ENCODE measurements at regions not wholly inside any gene's neighbourhood (a gene's known extent, or its start where the extent isn't known, plus 50 kb on each side); places are given as distances from the start of the nearest gene placed in this dataset.

DNA sequence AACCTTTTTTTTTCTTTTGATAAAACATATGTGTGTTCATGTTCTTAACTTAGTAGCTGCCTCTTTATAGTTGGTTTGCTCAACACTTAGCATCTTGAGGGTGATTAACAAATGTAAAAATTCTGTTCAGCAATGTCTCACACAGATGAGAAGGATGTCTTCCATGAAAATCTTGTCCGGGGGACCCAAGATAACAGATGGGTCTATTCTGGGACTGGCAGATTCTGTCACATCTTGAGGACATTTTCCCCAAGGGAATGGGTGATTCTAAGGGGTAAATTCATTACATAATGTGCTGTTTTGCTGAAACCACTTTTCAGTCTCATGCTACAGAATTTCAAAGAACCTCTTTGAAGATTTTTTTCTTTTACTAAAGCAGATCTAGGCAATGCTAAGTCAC is 342.2 kb downstream of the IGSF11 start:
- Histone ChIP-seq H3K79me2 (ENCODE audit: low read length) (no peaks in the 10 kb centered on the region), H3K27ac (ENCODE audit: low read length) (no peak overlapping the region), H2AFZ (ENCODE audit: low read depth, low read length) (no peak overlapping the region), H3K4me3 (ENCODE audit: low read length) (no peak overlapping the region), H3K9me3 (ENCODE audit: insufficient read depth, low read length) (no peaks in the 10 kb centered on the region), H4K20me1 (ENCODE audit: insufficient read depth, low read length) (no peaks in the 10 kb centered on the region; the same call in 1 of the 2 replicates), H3K4me1 (ENCODE audit: low read length) (no peaks in the 10 kb centered on the region), H3K27me3 (ENCODE audit: low read depth, low read length) (no peaks in the 10 kb centered on the region), H3K4me2 (ENCODE audit: low read length) (no peak overlapping the region), H3K9ac (ENCODE audit: low read length) (no peak overlapping the region), H3K36me3 (replicated peaks; ENCODE audit: low read depth, low read length) (no peaks in the 10 kb centered on the region)
- TF ChIP-seq EZH2phosphoT487 (IDR thresholded peaks at IDR 0.05; ENCODE audit: low read depth), result no peak
- TF ChIP-seq, protein P1, sequence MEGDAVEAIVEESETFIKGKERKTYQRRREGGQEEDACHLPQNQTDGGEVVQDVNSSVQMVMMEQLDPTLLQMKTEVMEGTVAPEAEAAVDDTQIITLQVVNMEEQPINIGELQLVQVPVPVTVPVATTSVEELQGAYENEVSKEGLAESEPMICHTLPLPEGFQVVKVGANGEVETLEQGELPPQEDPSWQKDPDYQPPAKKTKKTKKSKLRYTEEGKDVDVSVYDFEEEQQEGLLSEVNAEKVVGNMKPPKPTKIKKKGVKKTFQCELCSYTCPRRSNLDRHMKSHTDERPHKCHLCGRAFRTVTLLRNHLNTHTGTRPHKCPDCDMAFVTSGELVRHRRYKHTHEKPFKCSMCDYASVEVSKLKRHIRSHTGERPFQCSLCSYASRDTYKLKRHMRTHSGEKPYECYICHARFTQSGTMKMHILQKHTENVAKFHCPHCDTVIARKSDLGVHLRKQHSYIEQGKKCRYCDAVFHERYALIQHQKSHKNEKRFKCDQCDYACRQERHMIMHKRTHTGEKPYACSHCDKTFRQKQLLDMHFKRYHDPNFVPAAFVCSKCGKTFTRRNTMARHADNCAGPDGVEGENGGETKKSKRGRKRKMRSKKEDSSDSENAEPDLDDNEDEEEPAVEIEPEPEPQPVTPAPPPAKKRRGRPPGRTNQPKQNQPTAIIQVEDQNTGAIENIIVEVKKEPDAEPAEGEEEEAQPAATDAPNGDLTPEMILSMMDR (IDR thresholded peaks at IDR 0.05; ENCODE audit: low read depth, low read length), result no peak

DNA sequence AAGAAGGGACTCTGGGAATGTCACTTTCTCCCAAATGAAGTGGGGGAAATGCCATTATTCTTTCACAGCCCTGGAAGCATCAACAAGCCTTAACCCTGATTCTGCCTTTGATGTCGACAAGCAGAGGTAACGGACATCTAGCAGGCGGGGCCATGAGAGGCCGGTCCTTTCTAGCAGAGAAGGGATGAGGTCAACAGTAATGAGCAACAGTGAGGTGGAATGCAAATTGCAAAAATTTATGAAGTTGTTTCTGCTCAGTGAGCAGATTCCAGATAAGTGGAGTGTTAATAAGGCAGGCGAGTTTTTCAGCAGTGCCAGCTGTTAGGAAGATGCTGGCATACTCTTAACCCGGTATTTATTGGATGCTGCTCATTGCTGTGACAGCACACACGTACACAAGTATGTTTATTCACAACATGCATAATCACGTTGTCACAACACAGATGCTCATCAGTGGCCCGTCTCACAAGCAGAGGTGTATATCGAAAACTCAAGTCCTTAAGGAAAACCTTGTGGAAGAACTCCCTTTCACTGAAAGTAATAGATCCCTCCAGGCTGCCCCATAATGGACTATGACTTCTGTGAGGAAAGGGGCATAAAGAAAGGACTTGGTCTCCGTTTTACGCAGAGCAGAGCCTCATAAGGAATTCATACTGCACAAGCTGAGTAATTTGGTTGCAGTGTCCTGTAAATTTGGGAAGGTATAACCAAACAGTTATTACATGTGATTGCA is 329.0 kb downstream of the IGSF11 start:
- no peaks in the 10 kb centered on the region for H3K4me1 ChIP-seq (ENCODE audit: low read length)
- no peaks in the 10 kb centered on the region for H3K27me3 ChIP-seq (ENCODE audit: low read depth, low read length)
- no peak overlapping the region for H3K4me2 ChIP-seq (ENCODE audit: low read length)
- H4K20me1 ChIP-seq (ENCODE audit: insufficient read depth, low read length), result no peaks in the 10 kb centered on the region
- no peak overlapping the region for H2AFZ ChIP-seq (ENCODE audit: low read depth, low read length)
- H3K79me2 ChIP-seq (ENCODE audit: low read length), result no peaks in the 10 kb centered on the region
- no peak overlapping the region for H3K4me3 ChIP-seq (ENCODE audit: low read length)
- no peak for TF ChIP-seq EZH2phosphoT487 (IDR thresholded peaks at IDR 0.05; ENCODE audit: low read depth)
- TF ChIP-seq, protein P1 (IDR thresholded peaks at IDR 0.05; ENCODE audit: low read depth, low read length), result no peak
- no peak overlapping the region for H3K27ac ChIP-seq (ENCODE audit: low read length)
- no peaks in the 10 kb centered on the region for H3K36me3 ChIP-seq (replicated peaks; ENCODE audit: low read depth, low read length)
- no peak overlapping the region for H3K9ac ChIP-seq (ENCODE audit: low read length)
- no peaks in the 10 kb centered on the region for H3K9me3 ChIP-seq (ENCODE audit: insufficient read depth, low read length)

DNA sequence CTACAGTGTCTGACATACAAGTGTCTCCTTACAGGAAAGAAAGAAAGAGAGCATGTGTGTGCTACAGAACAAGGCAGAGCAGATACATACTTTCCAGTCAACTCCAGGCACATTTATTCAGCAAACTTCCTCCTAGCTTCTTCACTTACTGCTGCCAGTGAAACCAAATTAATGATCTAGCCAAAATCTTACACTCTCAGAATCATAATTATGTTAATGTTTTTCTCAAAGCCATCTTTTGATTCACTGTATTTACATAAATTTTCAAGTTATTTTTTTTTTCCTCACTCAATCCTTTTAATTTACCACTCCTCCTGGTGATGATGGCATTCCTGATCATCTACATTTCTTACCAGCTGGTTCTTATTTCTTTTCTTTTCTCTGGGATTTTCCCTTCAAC is 326.7 kb downstream of the IGSF11 start:
- H3K4me3 ChIP-seq (ENCODE audit: low read length), result no peak overlapping the region
- H3K9me3 ChIP-seq (ENCODE audit: insufficient read depth, low read length), result no peaks in the 10 kb centered on the region
- no peak overlapping the region for H2AFZ ChIP-seq (ENCODE audit: low read depth, low read length)
- H4K20me1 ChIP-seq (ENCODE audit: insufficient read depth, low read length), result no peaks in the 10 kb centered on the region
- no peaks in the 10 kb centered on the region for H3K27me3 ChIP-seq (ENCODE audit: low read depth, low read length)
- TF ChIP-seq EZH2phosphoT487 (IDR thresholded peaks at IDR 0.05; ENCODE audit: low read depth), result no peak
- TF ChIP-seq, protein P1 (IDR thresholded peaks at IDR 0.05; ENCODE audit: low read depth, low read length), result no peak
- no peak overlapping the region for H3K27ac ChIP-seq (ENCODE audit: low read length)
- H3K36me3 ChIP-seq (replicated peaks; ENCODE audit: low read depth, low read length), result no peaks in the 10 kb centered on the region
- no peaks in the 10 kb centered on the region for H3K4me1 ChIP-seq (ENCODE audit: low read length)
- no peak overlapping the region for H3K4me2 ChIP-seq (ENCODE audit: low read length)
- no peaks in the 10 kb centered on the region for H3K79me2 ChIP-seq (ENCODE audit: low read length)
- H3K9ac ChIP-seq (ENCODE audit: low read length), result no peak overlapping the region

DNA sequence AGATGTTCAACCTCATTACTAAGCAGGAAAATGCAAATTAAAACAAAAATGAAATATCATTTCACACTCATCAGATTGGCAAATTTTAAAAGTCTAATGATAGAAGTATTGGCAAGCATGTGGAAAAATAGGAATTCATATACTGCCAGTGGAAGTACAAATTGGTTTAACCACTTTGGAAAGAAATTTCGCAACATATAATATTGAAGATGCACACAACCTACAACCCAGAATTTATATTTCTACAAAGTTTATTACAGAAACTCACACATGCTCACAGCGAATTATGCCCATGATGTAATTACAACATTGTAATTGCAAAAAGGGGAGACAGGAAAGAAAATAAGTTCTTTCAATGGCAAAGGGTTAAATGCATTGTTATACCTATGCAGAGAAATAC is 324.1 kb downstream of the IGSF11 start:
- H3K79me2 ChIP-seq (ENCODE audit: low read length), result no peaks in the 10 kb centered on the region
- TF ChIP-seq EZH2phosphoT487 (IDR thresholded peaks at IDR 0.05; ENCODE audit: low read depth), result no peak
- TF ChIP-seq, protein P1 (IDR thresholded peaks at IDR 0.05; ENCODE audit: low read depth, low read length), result no peak
- H3K36me3 ChIP-seq (replicated peaks; ENCODE audit: low read depth, low read length), result no peaks in the 10 kb centered on the region
- H3K4me2 ChIP-seq (ENCODE audit: low read length), result no peak overlapping the region
- H3K9ac ChIP-seq (ENCODE audit: low read length), result no peak overlapping the region
- no peaks in the 10 kb centered on the region for H3K4me1 ChIP-seq (ENCODE audit: low read length)
- no peak overlapping the region for H2AFZ ChIP-seq (ENCODE audit: low read depth, low read length)
- no peaks in the 10 kb centered on the region for H3K27me3 ChIP-seq (ENCODE audit: low read depth, low read length)
- H4K20me1 ChIP-seq (ENCODE audit: insufficient read depth, low read length), result no peaks in the 10 kb centered on the region
- H3K9me3 ChIP-seq (ENCODE audit: insufficient read depth, low read length), result no peaks in the 10 kb centered on the region
- H3K27ac ChIP-seq (ENCODE audit: low read length), result no peak overlapping the region
- H3K4me3 ChIP-seq (ENCODE audit: low read length), result no peak overlapping the region

Data from OCI-LY3 (cell line).